K562 (cell line): ENCODE measurements at regions not wholly inside any gene's neighbourhood (a gene's known extent, or its start where the extent isn't known, plus 50 kb on each side); places are given as distances from the start of the nearest gene placed in this dataset.

Experiments
- ATAC-seq: fragments of 200-7000 bp; cut with Tn5 transposase; 3 replicates; pipeline ENCODE4 v1.9.1; 2020; ENCODE audit warnings: moderate library complexity
- BruUV-seq: library from RNA; stranded (reverse); fragments of 400-500 nt; replicated peaks from 2 replicates; lab custom pipeline; 2021; lab: Mats Ljungman, UMichigan
- CTCF ChIA-PET: fragments of 300-600 bp; formaldehyde crosslinking; extraction: SDS; loops from one replicate; lab custom pipeline; 2021; ENCODE audit warnings: low intra/inter-chr PET ratio; lab: Yijun Ruan, JAX
- POLR2A ChIA-PET: fragments of 300-600, 350-650 bp; sonication (Branson Sonifier 250); formaldehyde crosslinking; extraction: SDS; loops from one replicate; lab custom pipeline; 2021; ENCODE audit warnings: antibody characterized with exemption, inconsistent platforms; lab: Yijun Ruan, JAX
- DNase-seq, 4 experiments: peaks; one replicate each; pipeline versions ENCODE4 v3.0.0 to v3.0.0-alpha.2; 2011 to 2018; ENCODE audit warnings: low spot score in 3 of 4, mixed read lengths in 3 of 4; ENCODE audit errors: extremely low read depth in 1 of 4
- FAIRE-seq: peaks from 2 replicates; lab custom pipeline; 2011; peaks lifted over from hg19 to GRCh38; lab: Jason Lieb, UNC
- H2AFZ ChIP-seq: 2 replicates; pipeline ENCODE4 v1.6.0; 2011; ENCODE audit warnings: low read depth, low read length, control low read depth, inconsistent platforms
- H3K27ac ChIP-seq: fragments of 200-600 bp; 3 replicates; pipeline ENCODE4 v1.8.0; 2011; ENCODE audit warnings: low read depth, mild to moderate bottlenecking, control low read depth, inconsistent platforms, low read length, moderate library complexity, mixed read lengths; ENCODE audit errors: extremely low read depth
- H3K27me3 ChIP-seq, 2 experiments: fragments of 300-600 bp in 1 of 2; 2 replicates in 1 of 2; 3 replicates in 1 of 2; pipeline versions ENCODE4 v1.6.0 to v1.8.0; 2011; ENCODE audit warnings: inconsistent platforms in 2 of 2, low read length in 2 of 2, mild to moderate bottlenecking in 1 of 2, mixed read lengths in 1 of 2, moderate library complexity in 1 of 2; ENCODE audit not compliant: control insufficient read depth in 2 of 2, insufficient read depth in 2 of 2
- H3K36me3 ChIP-seq: fragments of 300-600 bp; 3 replicates; pipeline ENCODE4 v1.8.0; 2011; ENCODE audit warnings: mild to moderate bottlenecking, low read length, inconsistent platforms; ENCODE audit not compliant: control insufficient read depth, insufficient read depth
- H3K4me1 ChIP-seq, 2 experiments: fragments of 200-600 bp in 1 of 2; replicated peaks in 1 of 2; 2 replicates in 1 of 2; 3 replicates in 1 of 2; pipeline versions ENCODE4 v1.5.1 to v1.8.0; 2011; ENCODE audit warnings: inconsistent platforms in 2 of 2, low read length in 2 of 2, mild to moderate bottlenecking in 1 of 2, mixed read lengths in 1 of 2, moderate library complexity in 1 of 2; ENCODE audit not compliant: control insufficient read depth in 2 of 2, insufficient read depth in 2 of 2
- H3K4me2 ChIP-seq: 2 replicates; pipeline ENCODE4 v1.6.1; 2011; ENCODE audit warnings: low read length, control low read depth, inconsistent platforms, mixed read lengths; ENCODE audit not compliant: insufficient read depth
- H3K4me3 ChIP-seq: fragments of 200-600 bp; sonication (generic), shearing (Covaris generic); 2 replicates; pipeline ENCODE4 v1.5.1; 2016; ENCODE audit warnings: control low read depth, inconsistent platforms
- H3K79me2 ChIP-seq: fragments of 200-600 bp; 3 replicates; pipeline ENCODE4 v1.8.0; 2011; ENCODE audit warnings: low read length, inconsistent platforms; ENCODE audit not compliant: control insufficient read depth, insufficient read depth
- H3K9ac ChIP-seq, 2 experiments: 2 replicates each; pipeline versions ENCODE4 v1.6.0 to v1.6.1; 2011; ENCODE audit warnings: low read depth in 2 of 2, low read length in 2 of 2, control low read depth in 1 of 2, inconsistent platforms in 1 of 2, mild to moderate bottlenecking in 1 of 2, mixed read lengths in 1 of 2; ENCODE audit not compliant: insufficient read depth in 1 of 2
- H3K9me1 ChIP-seq: one replicate; pipeline ENCODE4 v1.6.0; 2011; ENCODE audit warnings: inconsistent platforms, mild to moderate bottlenecking, low read length, moderate library complexity; ENCODE audit not compliant: control insufficient read depth, insufficient read depth
- H3K9me3 ChIP-seq: replicated peaks from 2 replicates; pipeline ENCODE4 v1.5.1; 2011; ENCODE audit warnings: low read depth, low read length, inconsistent platforms; ENCODE audit not compliant: control insufficient read depth, insufficient read depth
- H4K20me1 ChIP-seq: replicated peaks from 2 replicates; pipeline ENCODE4 v1.6.1; 2011; ENCODE audit warnings: low read length, inconsistent platforms, mixed read lengths; ENCODE audit not compliant: control insufficient read depth, insufficient read depth
- ARID1B ChIP-seq: fragments of 450-650 bp; IDR thresholded peaks from 2 replicates; pipeline ENCODE4 v1.6.1; 2016; ENCODE audit warnings: antibody characterized with exemption, mild to moderate bottlenecking, inconsistent platforms
- CBFB ChIP-seq: sonication (generic); formaldehyde crosslinking; IDR thresholded peaks from 2 replicates; pipeline ENCODE4 v1.4.0; 2020; ENCODE audit warnings: mild to moderate bottlenecking, missing genetic modification reagents
- CREM ChIP-seq: IDR thresholded peaks from 2 replicates; pipeline ENCODE4 v1.6.1; 2014; ENCODE audit warnings: antibody characterized with exemption, low read depth
- GTF2E2 ChIP-seq: fragments of 200-800 bp; sonication (Bioruptor generic); IDR thresholded peaks from 2 replicates; pipeline ENCODE4 v1.6.1; 2016; ENCODE audit warnings: missing genetic modification characterization, missing compliant biosample characterization
- NR3C1 ChIP-seq: sonication (generic); formaldehyde crosslinking; IDR thresholded peaks from 2 replicates; pipeline ENCODE4 v1.8.1; 2022; ENCODE audit warnings: missing genetic modification reagents
- RAD21 ChIP-seq, 2 experiments: fragments of 250-450 bp in 1 of 2; fragments of 450-650 bp in 1 of 2; sonication (Bioruptor Pico) in 1 of 2; formaldehyde crosslinking in 1 of 2; IDR thresholded peaks in 1 of 2; conservative IDR thresholded peaks in 1 of 2; 2 replicates each; pipeline versions ENCODE4 v1.4.0 to v1.8.0; 2020 to 2022; ENCODE audit warnings: mild to moderate bottlenecking in 2 of 2, moderate library complexity in 1 of 2
- RB1 ChIP-seq: fragments of 450-650 bp; IDR thresholded peaks from 2 replicates; pipeline ENCODE4 v1.6.1; 2017; ENCODE audit warnings: low read depth, mild to moderate bottlenecking
- TARDBP ChIP-seq: fragments of 450-650 bp; IDR thresholded peaks from 2 replicates; pipeline ENCODE4 v1.6.1; 2016
- ZNF766 ChIP-seq: fragments of 200-800 bp; sonication (Bioruptor generic); conservative IDR thresholded peaks from 2 replicates; pipeline ENCODE4 v1.6.1; 2016; ENCODE audit warnings: missing genetic modification characterization, missing compliant biosample characterization
- WGBS: fragments of 100-300 bp; shearing (Covaris generic); methylation state at CpG from one replicate; pipeline ENCODE4 v1.1.6; 2016; ENCODE audit warnings: low coverage, mixed read lengths; ENCODE audit not compliant: insufficient coverage; ENCODE audit errors: missing lambda C conversion rate; 5-methylcytosine and 5-hydroxymethylcytosine counted together
- in situ Hi-C: fragments of 300-500 bp; cut with MboI; formaldehyde crosslinking; loops from 4 replicates; pipeline ENCODE4 v1.15.0; 2018; ENCODE audit warnings: inconsistent platforms, mixed read lengths
- intact Hi-C: fragments of 100-400 bp; cut with micrococcal nuclease; formaldehyde crosslinking; loops from 2 replicates; pipeline ENCODE4 v1.14.2; 2022

- 6% methylated on average over 2 of the region's 2 CpGs for WGBS
- CTCF ChIA-PET = interaction anchor here (0.5 kb wide), 1 partner anchor 13 kb away, joined by 5 read pairs; no protein-coding TSS in a partner anchor
- H3K4me2 ChIP-seq = no peak overlapping the region
- no peak overlapping the region for H3K9ac ChIP-seq
- no peaks in the 10 kb centered on the region for H4K20me1 ChIP-seq
- TF ChIP-seq ARID1B (no peak), TARDBP (no peak), RB1 (no peak), GTF2E2 (tag) (no peak), RAD21 (CRISPR knock-in tag; conservative IDR thresholded peaks at IDR 0.05 in 1 of 2, IDR thresholded peaks at IDR 0.05 in 1 of 2) (no peak), NR3C1 (CRISPR knock-in tag) (no peak), CBFB (no peak)
- TF ChIP-seq, all 486 proteins: peak for 0
- in situ Hi-C loops (no loop called here), intact Hi-C loops (no loop called here)
- Histone ChIP-seq H3K9me3 (no peaks in the 10 kb centered on the region), H3K9me1 (no peaks in the 10 kb centered on the region), H3K27ac (no peak overlapping the region), H3K27me3 (peaks cover 3 to 26% of the 10 kb centered on the region in 2 experiments; a peak in 1 of 5 replicates), H3K79me2 (no peaks in the 10 kb centered on the region), H3K4me3 (no peak overlapping the region), H3K36me3 (no peaks in the 10 kb centered on the region), H3K4me1 (peaks cover 0 to 7% of the 10 kb centered on the region in 2 experiments; a peak in 2 of 5 replicates), H2AFZ (no peak overlapping the region)
- DNase-seq (no peak), FAIRE-seq (no peak), ATAC-seq (no peak)
- POLR2A ChIA-PET = interaction anchor here (1.2 kb wide), 1 partner anchor 19 kb away, joined by 3 read pairs; no protein-coding TSS in a partner anchor
- BruUV-seq = no TSS peak
Measured at GRCh38 chr15:62223020-62223419, 57.9 kb upstream of the C2CD4B start.

DNA sequence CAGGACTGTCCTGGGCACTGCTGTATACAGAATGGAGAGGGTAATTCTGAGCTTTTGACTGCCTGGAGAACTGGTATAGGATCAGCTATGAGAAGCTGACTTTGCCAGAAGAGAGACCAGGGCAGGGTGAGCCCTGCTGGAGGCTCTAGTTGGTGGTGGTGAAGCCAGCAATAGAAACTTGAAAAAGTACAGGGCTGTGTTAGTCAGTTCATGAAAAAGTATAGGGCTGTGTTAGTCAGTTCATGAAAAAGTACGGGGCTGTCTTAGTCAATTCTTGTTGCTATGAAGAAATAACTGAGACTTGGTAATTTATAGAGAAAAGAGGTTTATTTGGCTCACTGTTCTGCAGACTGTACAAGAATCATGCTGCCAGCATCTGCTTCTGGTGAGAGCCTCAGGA, 63.5 kb upstream of the C2CD4B start:
- H4K20me1 ChIP-seq = no peaks in the 10 kb centered on the region
- ChIA-PET POLR2A (no interaction called here), CTCF (no interaction called here)
- no peaks in the 10 kb centered on the region for H3K79me2 ChIP-seq
- in situ Hi-C loops = no loop called here
- peaks cover 0 to 7% of the 10 kb centered on the region in 2 experiments; a peak in 2 of 5 replicates for H3K4me1 ChIP-seq
- intact Hi-C loops = no loop called here
- H3K27ac ChIP-seq = no peak overlapping the region
- peaks cover 0 to 21% of the 10 kb centered on the region in 2 experiments; a peak in 1 of 5 replicates for H3K27me3 ChIP-seq
- H2AFZ ChIP-seq = no peak overlapping the region
- H3K36me3 ChIP-seq = no peaks in the 10 kb centered on the region
- H3K9me3 ChIP-seq = no peaks in the 10 kb centered on the region
- H3K4me3 ChIP-seq = no peak overlapping the region
- DNase-seq (no peak), FAIRE-seq (no peak), ATAC-seq (no peak)
- no peak overlapping the region for H3K9ac ChIP-seq
- WGBS = 0% methylated on average over 1 of the region's 1 CpG
- H3K9me1 ChIP-seq = no peaks in the 10 kb centered on the region
- no peak overlapping the region for H3K4me2 ChIP-seq
- no TSS peak for BruUV-seq
- TF ChIP-seq CREM = no peak
- TF ChIP-seq ZNF766 (CRISPR knock-in tag) = 0 out of 2 replicates have a peak, but pooled peaks have one; percentile 45
